Stomach (tissue), 8 donors: ENCODE measurements at regions not wholly inside any gene's neighbourhood (a gene's known extent, or its start where the extent isn't known, plus 50 kb on each side); places are given as distances from the start of the nearest gene placed in this dataset.

Source experiments
- DNase-seq, 2 donors: peaks; one replicate each; pipeline versions ENCODE4 v3.0.0 to v3.0.0-alpha.2; 2013 to 2019
- H3K27ac ChIP-seq, 5 donors: fragments of 200-600 bp in 4 of 5; sonication (generic) in 4 of 5; one replicate each; pipeline ENCODE4 v1.5.1; 2013 to 2019; ENCODE audit warnings: mild to moderate bottlenecking in 1 of 5, moderate library complexity in 1 of 5
- H3K27me3 ChIP-seq, 3 donors: fragments of 200-600 bp; sonication (generic); one replicate each; pipeline ENCODE4 v1.5.1; 2017 to 2019; ENCODE audit warnings: mixed run types in 1 of 3
- H3K36me3 ChIP-seq, 4 donors: fragments of 200-600 bp; sonication (generic); 1 replicate in 3 of 4; 2 replicates in 1 of 4; pipeline ENCODE4 v1.5.1; 2016 to 2019
- H3K4me1 ChIP-seq, 4 donors: fragments of 200-600 bp; sonication (generic); one replicate each; pipeline ENCODE4 v1.5.1; 2016 to 2019
- H3K4me3 ChIP-seq, 4 donors: fragments of 200-600 bp; sonication (generic) in 3 of 4; one replicate each; pipeline ENCODE4 v1.5.1; 2016 to 2019; ENCODE audit warnings: mild to moderate bottlenecking in 1 of 4
- H3K9me3 ChIP-seq, 4 donors: fragments of 200-600 bp; sonication (generic); one replicate each; pipeline ENCODE4 v1.5.1; 2016 to 2019
- CTCF ChIP-seq, 7 experiments: fragments of 450-650 bp in 4 of 7; fragments of 200-600 bp in 3 of 7; sonication (generic) in 3 of 7; IDR thresholded peaks; one replicate each; pipeline ENCODE4 v1.5.1; 2016 to 2019; ENCODE audit warnings: antibody characterized with exemption in 7 of 7, control low read depth in 2 of 7, mild to moderate bottlenecking in 1 of 7
- EP300 ChIP-seq: sonication (generic); formaldehyde crosslinking; IDR thresholded peaks from one replicate; pipeline ENCODE4 v1.6.1; 2017; ENCODE audit warnings: antibody characterized with exemption
- WGBS, 5 donors: extraction: QIAGEN DNeasy Blood & Tissue Kit in 3 of 5; methylation state at CpG; one replicate each; pipeline versions ENCODE4 v1.1.5 to v1.1.7; 2013 to 2018; 5-methylcytosine and 5-hydroxymethylcytosine counted together
- intact Hi-C: fragments of 100-400 bp; cut with DNase I; formaldehyde crosslinking; loops from one replicate; pipeline ENCODE4 v1.15.1; 2023; ENCODE audit warnings: low total_unique reads
- donor health status: healthy with polysubstance abuse.
- donor health status: Bipolar disorder and iron deficiency.
- donor health status: healthy.

DNA sequence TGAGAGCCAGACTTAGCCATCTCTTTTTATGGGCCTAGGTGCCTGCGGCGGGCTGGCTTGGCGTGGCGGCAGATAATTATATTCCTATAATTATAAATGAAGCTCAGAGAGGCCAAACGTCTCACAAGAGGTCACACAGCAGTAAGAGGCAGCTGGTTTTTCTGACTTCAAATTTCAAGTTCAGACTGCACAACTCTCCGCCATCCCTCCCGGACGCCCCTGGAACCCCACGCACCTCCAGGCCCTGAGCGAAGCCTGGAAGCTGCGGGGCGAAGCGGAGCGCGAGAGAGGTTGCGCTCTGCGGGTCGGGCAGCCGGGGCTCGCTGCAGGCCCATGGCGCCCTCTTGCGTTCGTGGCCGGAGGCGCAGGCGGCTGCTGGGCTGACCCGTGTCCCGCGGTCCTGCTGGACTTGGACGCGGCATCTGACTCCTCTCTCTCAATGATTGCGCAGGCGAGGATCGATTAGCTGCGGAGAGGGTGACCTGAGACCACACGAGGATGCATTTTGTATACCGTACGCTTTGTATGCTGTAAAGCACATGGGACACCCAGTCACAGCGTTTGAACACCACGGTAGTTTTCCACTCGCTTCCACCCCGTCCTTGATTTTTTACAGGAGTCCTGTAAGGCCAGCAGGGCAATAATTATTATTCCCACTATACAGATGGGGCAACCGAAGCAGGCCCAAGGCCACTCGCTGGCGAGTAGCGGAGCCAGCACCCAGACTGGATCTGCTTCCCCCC lies 272.7 kb downstream of the FOXD2 start:
- peaks cover 25 to 94% (median 66%) of the 10 kb centered on the region in 3 donors for H3K27me3 ChIP-seq
- 3 to 8% (median 4%) methylated on average over 24 to 46 of the region's 46 CpGs for WGBS, 5 donors
- peak; percentile 83 to 89 for DNase-seq
- H3K9me3 ChIP-seq, result no peaks in the 10 kb centered on the region
- H3K36me3 ChIP-seq, result no peaks in the 10 kb centered on the region
- intact Hi-C loops, result loop anchor here (5.0 to 10.0 kb wide), 2 partner anchors 176 to 278 kb away; no protein-coding TSS in a partner anchor
- no peak overlapping the region for H3K27ac ChIP-seq
- TF ChIP-seq CTCF (IDR thresholded peaks at IDR 0.05) (peak in 6 of 7 experiments; percentile 11 to 99 (median 94)), EP300 (no peak)
- peaks cover 23 to 33% (median 28%) of the 10 kb centered on the region in 4 donors for H3K4me1 ChIP-seq
- H3K4me3 ChIP-seq, result peak overlapping the region; percentile 33 to 49 (median 36)
